HG02870 (cell line): ENCODE measurements at regions not wholly inside any gene's neighbourhood (a gene's known extent, or its start where the extent isn't known, plus 50 kb on each side); places are given as distances from the start of the nearest gene placed in this dataset.

Experiments used
- ATAC-seq: cut with Tn5 transposase; IDR thresholded peaks from one replicate; pipeline ENCODE4 v1.9.1; 2021; ENCODE audit warnings: mild to moderate bottlenecking, moderate library complexity; ENCODE audit not compliant: unreplicated experiment

GRCh38 chr4:46594661-46595060, 204.7 kb upstream of the GABRA2 start:
- ATAC-seq = no peak

DNA sequence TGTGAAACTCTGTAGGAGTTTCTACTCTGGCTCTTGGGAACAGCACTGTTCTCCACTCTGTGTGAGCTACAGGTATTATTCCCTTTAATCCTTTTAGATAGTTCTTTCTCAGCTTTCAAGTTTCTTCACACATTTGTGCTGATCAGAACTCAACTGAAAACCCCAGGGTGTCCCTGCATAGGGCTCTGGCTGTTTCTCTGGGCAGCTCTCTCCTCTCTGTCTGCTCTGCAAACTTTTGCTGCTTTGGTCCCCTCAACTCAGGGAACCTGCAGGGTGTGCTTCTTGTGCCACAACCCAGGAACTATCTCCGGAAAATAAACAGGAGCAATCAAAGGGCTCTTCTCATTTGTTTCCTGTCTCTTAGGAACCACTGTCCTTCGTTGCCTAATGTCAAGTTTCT, 196.6 kb upstream of the GABRA2 start:
- no peak for ATAC-seq

- no peak for ATAC-seq
Measured at GRCh38 chr4:46581677-46582076, 191.7 kb upstream of the GABRA2 start.

GRCh38 chr4:46554760-46555465, 165.0 kb upstream of the GABRA2 start:
- ATAC-seq = no peak

GRCh38 chr4:46550471-46550870, 160.5 kb upstream of the GABRA2 start:
- peak; percentile 45 for ATAC-seq

GRCh38 chr4:46549125-46549524, 159.2 kb upstream of the GABRA2 start:
- ATAC-seq = no peak

GRCh38 chr4:46524751-46525150, 134.8 kb upstream of the GABRA2 start:
- ATAC-seq = no peak

GRCh38 chr4:46520361-46520760, 130.4 kb upstream of the GABRA2 start:
- ATAC-seq = no peak

- no peak for ATAC-seq
Measured at GRCh38 chr4:46515940-46516339, 126.0 kb upstream of the GABRA2 start.

DNA sequence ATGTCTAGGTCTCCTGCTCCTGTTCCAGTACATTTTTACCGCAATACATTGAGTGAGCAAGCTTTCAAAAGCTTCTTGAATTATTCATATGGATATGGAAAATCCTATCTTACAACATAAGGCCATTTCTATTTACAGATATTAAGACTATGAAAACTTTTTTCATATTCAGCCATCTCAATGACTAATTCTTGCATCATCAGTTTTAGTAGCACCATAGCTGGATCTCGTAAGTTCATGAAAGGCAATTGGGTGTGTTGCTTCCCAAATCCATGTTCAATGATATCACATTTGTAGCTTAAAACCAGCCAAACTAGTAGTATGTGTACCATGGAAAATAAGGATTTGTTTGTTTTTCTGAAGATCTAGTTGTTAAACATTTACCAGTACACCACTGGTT, 118.3 kb upstream of the GABRA2 start:
- no peak for ATAC-seq

GRCh38 chr4:46506876-46507275, 116.9 kb upstream of the GABRA2 start:
- ATAC-seq = no peak

DNA sequence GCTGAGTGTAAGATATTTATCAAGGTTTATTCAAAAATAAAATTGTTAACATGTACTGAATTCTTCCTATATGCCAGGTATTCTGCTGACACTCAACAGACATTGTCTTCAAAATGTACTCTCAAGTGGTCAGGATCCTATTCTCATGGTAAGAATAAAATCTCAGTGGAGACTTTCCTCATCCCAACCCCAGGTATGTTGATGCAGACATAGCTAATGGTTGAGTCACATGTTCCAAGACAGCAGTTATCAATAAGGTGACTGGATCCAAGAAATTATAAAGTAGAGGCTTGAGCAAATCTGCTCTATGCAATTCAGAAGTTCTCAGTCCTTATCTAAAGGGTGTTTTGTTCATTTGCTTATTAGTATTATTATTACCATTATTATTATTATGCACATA, 115.2 kb upstream of the GABRA2 start:
- no peak for ATAC-seq

DNA sequence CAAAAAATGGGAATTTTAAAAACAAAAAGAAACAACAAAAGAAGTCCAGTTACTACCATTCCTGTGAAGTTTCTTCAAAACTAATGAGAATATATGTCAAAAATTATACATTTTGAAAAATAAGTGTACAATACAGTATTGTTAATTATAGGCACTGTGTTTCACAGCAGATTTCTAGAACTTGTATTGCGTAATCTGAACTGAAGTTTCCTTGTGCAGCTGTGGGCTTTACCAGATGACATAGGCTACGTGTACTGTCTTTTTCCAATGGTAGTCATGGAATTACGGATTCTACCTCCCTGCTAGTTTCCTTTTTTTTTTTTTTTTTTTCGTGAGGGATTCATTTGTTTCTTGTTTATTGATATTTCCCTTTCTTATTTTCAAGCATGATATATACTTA, 113.8 kb upstream of the GABRA2 start:
- ATAC-seq = no peak

DNA sequence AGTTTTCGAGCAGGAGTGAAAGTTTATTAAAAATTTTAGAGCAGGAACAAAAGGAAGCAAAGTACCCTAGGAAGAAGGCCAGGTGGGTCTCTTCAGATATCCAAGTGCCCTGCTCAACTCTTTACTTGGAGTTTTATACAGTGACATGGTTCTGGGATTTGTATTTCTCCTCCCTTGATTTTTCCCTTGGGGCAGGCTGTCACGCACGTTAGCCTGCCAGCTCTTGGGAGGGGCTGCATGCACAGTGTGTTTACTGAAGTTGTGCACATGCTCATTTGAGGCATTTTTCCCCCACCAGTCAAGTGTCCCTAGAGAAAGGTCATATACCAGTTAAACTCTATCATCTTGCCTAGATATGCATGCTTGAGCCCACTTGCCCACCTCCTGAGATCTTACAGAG, 102.5 kb upstream of the GABRA2 start:
- ATAC-seq = no peak

GRCh38 chr4:46491455-46491854, 101.5 kb upstream of the GABRA2 start:
- no peak for ATAC-seq

- no peak for ATAC-seq
Measured at GRCh38 chr4:46484881-46485280, 95.0 kb upstream of the GABRA2 start.

GRCh38 chr4:46462733-46463132, 72.8 kb upstream of the GABRA2 start:
- no peak for ATAC-seq

- ATAC-seq = no peak
Measured at GRCh38 chr4:46459308-46459707, 69.4 kb upstream of the GABRA2 start.

GRCh38 chr4:46450556-46450955, 60.6 kb upstream of the GABRA2 start:
- ATAC-seq = no peak

GRCh38 chr4:46445710-46446314, 55.9 kb upstream of the GABRA2 start:
- no peak for ATAC-seq

GRCh38 chr4:46444318-46445000, 54.5 kb upstream of the GABRA2 start:
- ATAC-seq = no peak

- ATAC-seq = no peak
Measured at GRCh38 chr4:46442963-46443362, 53.0 kb upstream of the GABRA2 start.
